CD4-positive, alpha-beta T cell treated with Interleukin-21 for 1 hour (primary cell): ENCODE measurements at regions not wholly inside any gene's neighbourhood (a gene's known extent, or its start where the extent isn't known, plus 50 kb on each side); places are given as distances from the start of the nearest gene placed in this dataset.
"Not testable (repeated sequence)": the region's sequence is repeated elsewhere in the genome, so short reads cannot be mapped to it uniquely, and the experiment has no call there.

ENCODE experiments used
- DNase-seq: peaks from one replicate; pipeline ENCODE4 v3.0.0-alpha.2; 2020

- DNase-seq: not testable (repeated sequence)
These were observed 1635.9 kb upstream of the SLC39A10 start for GRCh38 chr2:194021130-194021529.

- no peak for DNase-seq
These were observed 1636.9 kb upstream of the SLC39A10 start for GRCh38 chr2:194020155-194020554.

- no peak for DNase-seq
These were observed 1641.3 kb upstream of the SLC39A10 start for GRCh38 chr2:194015751-194016150.

- no peak for DNase-seq
These were observed 1642.4 kb upstream of the SLC39A10 start for GRCh38 chr2:194014639-194015038.

GRCh38 chr2:194004590-194005206 is 1652.3 kb upstream of the SLC39A10 start:
- DNase-seq: no peak

- no peak for DNase-seq
These were observed 1653.1 kb upstream of the SLC39A10 start for GRCh38 chr2:194003911-194004310.

GRCh38 chr2:194002699-194003368 is 1654.2 kb upstream of the SLC39A10 start:
- DNase-seq: no peak

- DNase-seq: no peak
These were observed 1666.2 kb upstream of the SLC39A10 start for GRCh38 chr2:193990868-193991267.

GRCh38 chr2:193989645-193990044 is 1667.4 kb upstream of the SLC39A10 start:
- DNase-seq: no peak

- DNase-seq: no peak
These were observed 1668.2 kb upstream of the SLC39A10 start for GRCh38 chr2:193988784-193989183.

GRCh38 chr2:193985272-193985671 is 1671.8 kb upstream of the SLC39A10 start:
- DNase-seq: no peak

GRCh38 chr2:193980599-193980998 is 1676.4 kb upstream of the SLC39A10 start:
- DNase-seq: no peak

GRCh38 chr2:193973781-193974180 is 1683.2 kb upstream of the SLC39A10 start:
- DNase-seq: no peak

GRCh38 chr2:193966590-193966989 is 1690.4 kb upstream of the SLC39A10 start:
- no peak for DNase-seq

- no peak for DNase-seq
These were observed 1691.8 kb upstream of the SLC39A10 start for GRCh38 chr2:193965263-193965662.

GRCh38 chr2:193963472-193964119 is 1693.4 kb upstream of the SLC39A10 start:
- DNase-seq: no peak

GRCh38 chr2:193946806-193947205 is 1710.2 kb upstream of the SLC39A10 start:
- no peak for DNase-seq

GRCh38 chr2:193943406-193943960 is 1713.5 kb upstream of the SLC39A10 start:
- no peak for DNase-seq

- no peak for DNase-seq
These were observed 1721.9 kb upstream of the SLC39A10 start for GRCh38 chr2:193935114-193935513.

- DNase-seq: no peak
These were observed 1727.9 kb upstream of the SLC39A10 start for GRCh38 chr2:193929131-193929530.

GRCh38 chr2:193907561-193907960 is 1712.8 kb upstream of the TMEFF2 start:
- no peak for DNase-seq

- no peak for DNase-seq
These were observed 1705.6 kb upstream of the TMEFF2 start for GRCh38 chr2:193900292-193900691.

- DNase-seq: no peak
These were observed 1700.5 kb upstream of the TMEFF2 start for GRCh38 chr2:193895226-193895625.

- no peak for DNase-seq
These were observed 1699.3 kb upstream of the TMEFF2 start for GRCh38 chr2:193894081-193894480.
